BLaER1 (cell line): ENCODE measurements at regions not wholly inside any gene's neighbourhood (a gene's known extent, or its start where the extent isn't known, plus 50 kb on each side); places are given as distances from the start of the nearest gene placed in this dataset.

Source experiments
- H3K27ac ChIP-seq: shearing (Covaris generic); formaldehyde crosslinking; 2 replicates; pipeline ENCODE4 v1.8.1; 2022
- H3K27me3 ChIP-seq: shearing (Covaris generic); formaldehyde crosslinking; 2 replicates; pipeline ENCODE4 v1.8.1; 2022
- H3K36me3 ChIP-seq: shearing (Covaris generic); formaldehyde crosslinking; 2 replicates; pipeline ENCODE4 v1.8.1; 2022
- H3K4me1 ChIP-seq: shearing (Covaris generic); formaldehyde crosslinking; 2 replicates; pipeline ENCODE4 v1.8.1; 2022
- H3K4me2 ChIP-seq: shearing (Covaris generic); formaldehyde crosslinking; 2 replicates; pipeline ENCODE4 v1.8.1; 2022
- H3K4me3 ChIP-seq: shearing (Covaris generic); formaldehyde crosslinking; 2 replicates; pipeline ENCODE4 v1.8.1; 2022
- H3K9ac ChIP-seq: shearing (Covaris generic); formaldehyde crosslinking; 2 replicates; pipeline ENCODE4 v1.8.1; 2022
- H3K9me3 ChIP-seq: shearing (Covaris generic); formaldehyde crosslinking; 2 replicates; pipeline ENCODE4 v1.8.1; 2022
- H4K20me1 ChIP-seq: shearing (Covaris generic); formaldehyde crosslinking; 2 replicates; pipeline ENCODE4 v1.8.1; 2022
- Cebpa-rat ChIP-seq: shearing (Covaris generic); IDR thresholded peaks from 2 replicates; pipeline ENCODE4 v1.8.1; 2022

GRCh38 chr15:99921101-99921500 is 187.9 kb upstream of the LYSMD4 start:
- Histone ChIP-seq H4K20me1 (no peaks in the 10 kb centered on the region), H3K4me3 (no peak overlapping the region), H3K27me3 (no peaks in the 10 kb centered on the region), H3K9me3 (no peaks in the 10 kb centered on the region), H3K9ac (no peak overlapping the region), H3K4me2 (no peak overlapping the region), H3K4me1 (peaks cover 12% of the 10 kb centered on the region; the same call in 1 of the 2 replicates), H3K27ac (no peak overlapping the region), H3K36me3 (no peaks in the 10 kb centered on the region)
- no peak for TF ChIP-seq Cebpa-rat

GRCh38 chr15:99918072-99918471 is 184.8 kb upstream of the LYSMD4 start:
- no peak overlapping the region for H3K4me3 ChIP-seq
- TF ChIP-seq Cebpa-rat, result no peak
- no peaks in the 10 kb centered on the region for H4K20me1 ChIP-seq
- H3K36me3 ChIP-seq, result no peaks in the 10 kb centered on the region
- H3K27me3 ChIP-seq, result no peaks in the 10 kb centered on the region
- no peak overlapping the region for H3K4me2 ChIP-seq
- no peak overlapping the region for H3K27ac ChIP-seq
- peaks cover 12% of the 10 kb centered on the region; the same call in 1 of the 2 replicates for H3K4me1 ChIP-seq
- no peaks in the 10 kb centered on the region for H3K9me3 ChIP-seq
- H3K9ac ChIP-seq, result no peak overlapping the region

GRCh38 chr15:99917252-99917651 is 184.0 kb upstream of the LYSMD4 start:
- H3K9me3 ChIP-seq, result no peaks in the 10 kb centered on the region
- H4K20me1 ChIP-seq, result no peaks in the 10 kb centered on the region
- peaks cover 16% of the 10 kb centered on the region for H3K4me1 ChIP-seq
- H3K36me3 ChIP-seq, result no peaks in the 10 kb centered on the region
- no peak overlapping the region for H3K27ac ChIP-seq
- no peaks in the 10 kb centered on the region for H3K27me3 ChIP-seq
- no peak overlapping the region for H3K9ac ChIP-seq
- no peak overlapping the region for H3K4me3 ChIP-seq
- no peak for TF ChIP-seq Cebpa-rat
- H3K4me2 ChIP-seq, result peak overlapping the region; percentile 33

DNA sequence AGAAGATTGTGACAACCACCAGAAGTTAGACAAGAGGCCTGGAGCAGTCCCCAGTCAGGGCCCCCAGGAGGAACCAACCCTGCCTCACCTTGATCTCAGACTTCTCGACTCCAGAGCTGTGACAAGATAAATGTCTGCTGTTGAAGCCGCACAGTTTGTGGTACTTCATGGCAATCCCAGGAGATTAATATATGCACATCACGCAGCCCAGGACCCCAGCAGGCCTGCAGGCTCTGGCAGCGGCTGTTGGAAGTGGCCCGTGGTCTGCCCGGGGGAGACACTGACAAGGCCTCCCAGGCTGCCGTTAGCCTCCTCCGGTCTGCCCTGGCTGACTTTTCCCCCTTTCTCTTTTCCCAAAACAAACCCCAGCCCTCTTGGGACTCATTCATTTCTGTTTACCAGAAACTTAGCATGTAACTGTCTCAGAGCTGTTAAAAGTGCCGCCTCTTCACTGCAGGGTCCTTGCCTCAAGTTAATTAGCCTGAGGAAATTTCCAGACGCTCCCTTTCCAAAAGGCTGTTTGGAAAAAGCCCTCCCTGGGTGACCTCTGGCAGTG is 183.5 kb upstream of the LYSMD4 start:
- no peaks in the 10 kb centered on the region for H3K36me3 ChIP-seq
- H3K4me1 ChIP-seq, result peaks cover 21% of the 10 kb centered on the region
- peak overlapping the region; percentile 33 for H3K4me2 ChIP-seq
- H3K9me3 ChIP-seq, result no peaks in the 10 kb centered on the region
- H4K20me1 ChIP-seq, result no peaks in the 10 kb centered on the region
- H3K27ac ChIP-seq, result no peak overlapping the region
- no peaks in the 10 kb centered on the region for H3K27me3 ChIP-seq
- no peak overlapping the region for H3K4me3 ChIP-seq
- no peak overlapping the region for H3K9ac ChIP-seq
- TF ChIP-seq Cebpa-rat, result no peak

DNA sequence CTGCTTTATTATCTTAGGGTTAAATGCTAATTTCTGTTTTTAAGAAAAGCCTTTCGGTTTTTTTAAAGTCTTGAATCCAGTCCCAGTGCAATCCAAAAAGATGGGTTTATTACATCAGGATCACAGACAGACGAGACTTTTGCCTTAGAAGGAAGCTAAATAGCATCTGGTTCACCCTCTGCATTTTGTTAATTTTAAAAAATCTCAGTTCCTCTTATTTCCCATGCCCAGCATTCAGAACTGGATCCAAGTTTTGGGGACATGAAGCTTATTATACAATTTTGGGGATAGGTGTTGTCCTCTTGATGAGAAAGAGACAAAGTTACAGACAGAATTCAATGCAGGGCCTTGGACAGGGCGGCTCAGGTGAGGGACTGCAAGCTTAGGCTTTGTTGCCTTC is 181.5 kb upstream of the LYSMD4 start:
- no peaks in the 10 kb centered on the region for H3K27me3 ChIP-seq
- H3K4me3 ChIP-seq, result no peak overlapping the region
- H4K20me1 ChIP-seq, result no peaks in the 10 kb centered on the region
- H3K36me3 ChIP-seq, result no peaks in the 10 kb centered on the region
- H3K9ac ChIP-seq, result no peak overlapping the region
- peaks cover 24% of the 10 kb centered on the region for H3K4me1 ChIP-seq
- no peaks in the 10 kb centered on the region for H3K9me3 ChIP-seq
- H3K27ac ChIP-seq, result no peak overlapping the region
- H3K4me2 ChIP-seq, result no peak overlapping the region
- no peak for TF ChIP-seq Cebpa-rat

DNA sequence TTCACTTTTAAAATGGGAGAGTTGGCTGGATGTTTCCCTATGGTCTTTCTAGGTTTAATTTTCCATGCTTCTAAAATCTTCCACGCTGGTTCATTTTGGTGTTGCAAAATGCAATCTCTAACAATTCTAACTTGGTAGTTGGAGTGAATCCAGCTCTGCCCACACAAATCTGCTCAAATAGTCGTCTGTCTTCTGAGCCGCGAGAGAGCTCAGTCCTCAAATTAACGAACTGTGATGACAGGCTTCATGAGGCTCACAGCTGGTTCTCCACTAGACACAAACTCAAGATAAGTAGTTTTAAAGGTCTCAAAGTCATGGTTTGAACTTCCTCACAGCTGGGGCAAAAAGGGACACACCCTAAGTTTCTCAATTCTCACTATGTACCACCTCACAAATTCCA is 178.6 kb upstream of the LYSMD4 start:
- Histone ChIP-seq H3K9ac (no peak overlapping the region), H3K36me3 (no peaks in the 10 kb centered on the region), H3K4me3 (no peak overlapping the region), H3K27me3 (no peaks in the 10 kb centered on the region), H3K4me1 (peaks cover 19% of the 10 kb centered on the region), H3K9me3 (peaks cover 5% of the 10 kb centered on the region), H3K27ac (no peak overlapping the region), H4K20me1 (no peaks in the 10 kb centered on the region), H3K4me2 (peak overlapping the region; percentile 37; the same call in 1 of the 2 replicates)
- no peak for TF ChIP-seq Cebpa-rat

DNA sequence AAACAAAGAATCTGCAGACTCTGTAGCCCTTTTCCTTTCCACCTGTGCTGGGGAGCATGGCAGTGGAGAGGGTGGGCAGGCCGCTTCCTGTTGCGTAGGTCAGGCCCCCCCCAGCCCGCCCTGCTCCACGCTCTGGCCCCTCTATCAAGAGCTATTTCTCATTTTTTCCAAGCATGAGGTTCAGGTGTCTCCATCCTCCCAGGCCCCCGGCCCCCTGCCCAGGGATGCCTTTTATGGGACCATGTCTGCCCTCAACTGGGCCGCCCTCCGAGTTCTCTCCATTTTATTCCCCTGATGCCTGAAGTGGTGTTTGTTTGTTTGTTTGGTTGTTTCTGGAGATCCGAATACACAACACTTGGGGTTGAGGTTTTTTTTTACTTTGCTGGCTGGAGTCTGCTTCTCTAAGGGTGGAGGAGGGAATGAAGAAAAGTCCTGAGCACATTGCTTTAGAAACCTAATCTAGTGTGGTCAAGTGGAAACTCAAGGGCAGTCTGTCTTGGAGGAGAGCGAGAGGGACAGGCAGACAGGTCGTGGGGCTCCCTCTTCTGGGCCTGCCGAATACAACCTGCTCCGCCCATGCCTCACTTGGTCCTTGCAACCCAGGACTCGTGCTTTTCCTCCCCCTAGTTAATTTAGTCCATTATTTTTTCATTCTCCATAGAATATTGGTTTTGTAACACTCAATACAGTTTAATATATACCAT is 176.5 kb upstream of the LYSMD4 start:
- Histone ChIP-seq H3K4me3 (no peak overlapping the region), H3K36me3 (no peaks in the 10 kb centered on the region), H3K27ac (no peak overlapping the region), H3K27me3 (no peaks in the 10 kb centered on the region), H3K9me3 (peaks cover 5% of the 10 kb centered on the region), H3K9ac (no peak overlapping the region), H3K4me1 (peaks cover 19% of the 10 kb centered on the region), H3K4me2 (no peak overlapping the region), H4K20me1 (no peaks in the 10 kb centered on the region)
- TF ChIP-seq Cebpa-rat, result no peak

DNA sequence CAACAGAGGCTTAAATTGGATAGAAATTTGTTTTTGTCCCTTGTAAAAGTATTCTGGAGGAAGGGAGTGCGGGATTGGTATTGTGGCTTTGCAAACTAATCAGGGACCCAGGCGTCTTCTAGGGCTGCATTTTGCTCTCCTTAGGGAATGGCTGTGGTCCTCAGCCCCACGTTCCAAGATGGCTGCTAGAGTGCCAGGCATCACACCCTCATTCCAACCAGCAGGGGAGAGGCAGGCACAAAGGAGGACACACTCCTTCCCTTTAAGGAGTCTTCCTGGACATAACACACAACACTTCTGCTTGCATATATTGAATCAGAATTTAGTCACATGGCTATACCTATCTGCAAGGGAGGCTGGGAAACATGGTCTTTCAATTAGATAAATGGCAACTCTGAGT is 174.5 kb upstream of the LYSMD4 start:
- Histone ChIP-seq H3K4me1 (peaks cover 19% of the 10 kb centered on the region), H3K9ac (no peak overlapping the region), H3K4me3 (no peak overlapping the region), H3K27me3 (no peaks in the 10 kb centered on the region), H3K27ac (no peak overlapping the region), H3K4me2 (no peak overlapping the region), H4K20me1 (no peaks in the 10 kb centered on the region), H3K36me3 (no peaks in the 10 kb centered on the region), H3K9me3 (peaks cover 5% of the 10 kb centered on the region)
- TF ChIP-seq Cebpa-rat, result no peak

DNA sequence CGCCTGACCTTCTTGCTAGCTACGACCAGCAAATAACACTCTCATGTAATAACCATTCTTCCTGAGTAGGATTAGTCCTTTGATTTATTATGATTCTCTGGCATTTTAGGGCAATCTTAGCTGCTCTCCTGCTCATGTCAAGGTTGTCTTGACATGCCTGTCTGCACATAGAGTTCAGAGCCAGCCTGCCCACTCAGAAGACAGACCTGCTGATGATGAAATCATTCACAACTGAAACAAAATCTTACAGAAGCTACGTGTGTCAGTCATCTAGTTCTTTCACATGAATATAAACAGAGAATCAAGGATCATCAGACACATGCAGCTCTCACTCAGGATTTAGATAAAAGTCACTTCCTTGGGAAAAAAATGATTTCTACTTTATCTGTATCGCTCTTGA is 173.6 kb upstream of the LYSMD4 start:
- Histone ChIP-seq H3K27ac (no peak overlapping the region), H3K27me3 (no peaks in the 10 kb centered on the region), H3K9ac (no peak overlapping the region), H3K36me3 (no peaks in the 10 kb centered on the region), H3K4me1 (peaks cover 10% of the 10 kb centered on the region), H3K4me2 (0 out of 2 replicates have a peak overlapping the region, but pooled peaks have one; percentile 30), H3K9me3 (peaks cover 5% of the 10 kb centered on the region), H4K20me1 (no peaks in the 10 kb centered on the region), H3K4me3 (no peak overlapping the region)
- no peak for TF ChIP-seq Cebpa-rat

DNA sequence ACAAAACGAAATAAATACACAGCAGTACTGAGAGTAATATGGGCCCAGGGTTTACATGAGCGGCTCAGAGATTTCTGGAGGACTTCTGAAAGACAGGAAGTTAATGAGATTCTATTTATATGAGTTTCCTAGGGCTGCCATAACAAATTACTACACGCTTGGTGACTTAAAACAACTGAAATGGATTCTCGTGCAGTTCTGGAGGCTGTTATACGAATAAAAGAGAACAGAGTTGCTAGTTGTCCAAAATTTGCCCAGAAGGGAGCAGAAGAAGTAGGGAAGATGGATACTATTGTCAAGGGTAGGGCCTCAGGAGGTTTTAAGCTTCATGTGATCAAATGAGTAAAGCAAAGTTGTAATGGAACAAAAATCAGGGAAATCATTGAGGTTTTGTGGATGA is 173.1 kb upstream of the LYSMD4 start:
- no peaks in the 10 kb centered on the region for H4K20me1 ChIP-seq
- H3K27me3 ChIP-seq, result no peaks in the 10 kb centered on the region
- no peak overlapping the region for H3K4me3 ChIP-seq
- no peak for TF ChIP-seq Cebpa-rat
- H3K4me2 ChIP-seq, result peak overlapping the region; percentile 30; the same call in 1 of the 2 replicates
- no peaks in the 10 kb centered on the region for H3K36me3 ChIP-seq
- H3K9ac ChIP-seq, result no peak overlapping the region
- H3K9me3 ChIP-seq, result peaks cover 5% of the 10 kb centered on the region
- H3K4me1 ChIP-seq, result peaks cover 7% of the 10 kb centered on the region; the same call in 1 of the 2 replicates
- no peak overlapping the region for H3K27ac ChIP-seq
